ENCODE measurements at regions not wholly inside any gene's neighbourhood (a gene's known extent, or its start where the extent isn't known, plus 50 kb on each side); places are given as distances from the start of the nearest gene placed in this dataset.
"Not testable (repeated sequence)": the region's sequence is repeated elsewhere in the genome, so short reads cannot be mapped to it uniquely, and the experiment has no call there.

DNA sequence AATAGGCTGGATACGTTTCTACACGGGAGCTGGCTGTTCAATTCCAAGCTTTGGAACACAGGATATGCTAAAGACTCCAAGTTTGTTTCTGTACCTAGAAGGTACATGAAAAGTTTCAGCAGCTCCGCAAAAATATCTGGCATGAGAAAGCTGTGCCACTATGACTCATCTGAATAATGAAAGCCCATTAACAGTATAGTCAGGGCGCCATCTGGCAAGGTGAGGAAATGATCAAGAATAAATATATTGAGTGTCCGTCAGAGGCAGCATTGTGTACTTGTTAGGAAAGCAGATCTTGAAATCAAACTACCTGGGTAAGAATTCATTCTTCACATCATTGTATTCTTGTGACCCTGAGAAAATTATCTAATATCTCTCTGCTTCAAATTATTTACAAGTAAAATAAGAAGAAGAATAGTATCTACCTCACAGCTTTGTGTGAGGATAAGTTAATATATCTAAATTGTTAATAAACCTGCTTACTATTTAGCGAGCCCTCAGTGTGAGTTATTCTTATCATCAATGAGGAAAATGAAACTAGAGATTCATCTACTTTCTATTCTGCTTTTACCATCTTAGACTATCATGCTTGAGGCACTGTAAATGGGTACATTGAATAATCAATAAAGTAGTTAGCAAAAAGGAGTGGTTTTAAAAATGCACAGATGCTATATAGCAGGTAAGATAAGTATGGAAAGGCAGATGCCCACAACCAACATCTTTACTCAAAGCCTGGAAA is 53.5 kb downstream of the FSCB start:
- DNase-seq (ENCODE audit: low spot score): no peak

DNA sequence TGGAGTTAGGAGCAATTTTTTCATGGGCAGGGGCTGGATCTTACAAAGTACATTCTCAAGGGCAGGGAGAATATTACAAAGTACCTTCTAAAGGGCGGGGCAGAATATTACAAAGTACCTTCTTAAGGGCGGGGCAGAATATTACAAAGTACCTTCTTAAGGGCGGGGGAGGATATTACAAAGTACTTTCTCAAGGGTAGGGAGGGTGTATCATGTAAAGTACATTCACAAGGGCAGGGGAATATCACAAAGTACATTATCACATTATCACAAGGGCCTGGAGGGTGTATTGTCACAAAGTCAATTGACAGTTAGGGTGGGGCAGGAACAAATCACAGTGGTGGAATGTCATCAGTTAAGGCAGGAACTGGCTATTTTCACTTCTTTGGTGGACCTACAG is 56.9 kb downstream of the FSCB start:
- not testable (repeated sequence) for DNase-seq (ENCODE audit: low spot score)

DNA sequence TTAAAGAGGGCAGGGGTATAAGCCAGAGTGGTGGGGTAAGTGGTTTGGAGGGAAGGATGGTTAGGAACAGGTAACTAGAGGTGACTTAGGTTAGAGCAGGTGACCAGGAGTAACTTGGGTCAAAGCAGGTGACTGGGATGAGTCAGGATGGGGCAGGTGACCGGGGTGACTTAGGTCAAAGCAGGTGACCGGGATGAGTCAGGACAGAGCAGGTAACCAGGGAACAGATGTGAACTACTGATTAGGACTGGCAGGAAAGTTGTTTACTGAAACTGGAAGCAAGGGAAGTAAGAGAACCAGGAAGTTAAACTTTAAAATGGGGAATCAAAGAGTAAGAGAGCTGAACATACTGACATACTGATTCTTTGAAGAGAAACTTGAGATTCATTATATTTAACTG is 57.4 kb downstream of the FSCB start:
- DNase-seq (ENCODE audit: low spot score): no peak

DNA sequence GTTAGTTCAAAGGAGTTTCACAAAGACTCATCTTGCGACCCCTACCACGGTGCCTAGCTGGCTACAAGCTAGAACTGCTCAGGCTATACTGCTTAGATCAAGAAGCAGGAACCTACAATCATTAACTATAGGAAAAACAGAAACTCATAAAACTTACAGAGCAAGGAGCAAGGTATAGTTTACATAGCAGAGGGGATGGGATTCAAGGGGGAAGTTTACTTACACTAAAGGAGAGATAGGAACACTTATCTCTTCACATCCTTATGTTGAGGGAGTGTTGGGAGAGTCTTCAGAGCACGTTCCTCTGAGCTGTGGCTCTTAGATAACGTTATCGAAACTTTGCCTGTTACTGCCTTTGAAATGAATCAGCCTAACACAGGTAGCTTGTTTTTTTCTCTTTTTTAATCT is 58.1 kb downstream of the FSCB start:
- DNase-seq (ENCODE audit: low spot score): no peak

DNA sequence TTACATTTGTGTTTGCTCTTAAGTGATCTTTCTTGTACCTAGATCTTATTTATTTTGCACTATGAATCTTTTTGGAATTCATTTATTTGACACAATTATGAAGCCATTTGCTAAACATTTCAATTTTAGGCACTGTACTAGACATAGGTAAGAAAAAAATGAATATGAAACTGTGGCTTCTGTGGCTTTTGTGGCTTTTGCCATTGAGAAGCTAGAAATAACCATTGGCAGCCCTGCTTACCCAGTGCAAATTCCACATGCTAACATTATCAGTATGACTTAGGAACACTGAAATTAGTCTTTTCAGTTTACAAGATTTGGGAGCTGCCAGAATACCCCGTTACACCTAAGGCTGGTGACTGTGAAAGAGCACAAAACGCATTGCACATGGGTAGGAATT is 60.1 kb downstream of the FSCB start:
- DNase-seq (ENCODE audit: low spot score): no peak

DNA sequence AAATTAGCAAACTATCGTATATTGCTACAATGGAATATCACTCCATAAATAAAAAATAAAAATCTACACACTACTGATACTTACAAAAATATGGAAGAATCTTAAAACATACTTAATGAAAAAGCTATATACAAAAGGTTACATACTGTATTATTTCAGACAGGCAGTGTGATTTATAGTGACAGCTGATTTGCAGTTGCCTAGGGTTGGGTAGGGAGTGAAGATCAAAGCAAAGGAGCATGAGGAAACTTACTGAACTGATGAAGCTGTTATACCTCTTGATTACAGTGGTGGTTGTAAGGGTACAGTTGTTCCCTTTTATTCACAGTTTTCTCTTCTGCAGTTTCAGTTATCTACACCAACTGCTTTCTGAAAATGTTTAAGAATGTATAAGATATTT is 62.6 kb downstream of the FSCB start:
- DNase-seq (ENCODE audit: low spot score): no peak

DNA sequence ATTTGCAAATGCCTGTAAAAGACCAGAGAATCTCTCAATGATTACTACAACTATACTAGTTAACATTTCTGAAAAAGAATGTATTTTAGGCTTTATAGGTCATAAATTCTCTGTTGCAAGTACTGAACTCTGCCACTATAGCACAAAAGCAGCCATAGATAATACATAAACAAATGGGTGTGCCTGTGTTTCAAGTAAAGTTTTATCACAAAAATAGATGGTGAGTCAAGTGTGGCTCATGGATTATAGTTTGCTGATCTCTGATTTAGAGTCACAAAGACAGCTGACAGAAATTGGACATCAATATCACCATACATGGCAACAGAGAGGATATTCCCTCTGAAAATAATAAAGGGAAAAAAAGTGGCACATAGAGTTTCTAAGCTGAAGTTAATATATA is 68.1 kb downstream of the FSCB start:
- no peak for DNase-seq (ENCODE audit: low spot score)

DNA sequence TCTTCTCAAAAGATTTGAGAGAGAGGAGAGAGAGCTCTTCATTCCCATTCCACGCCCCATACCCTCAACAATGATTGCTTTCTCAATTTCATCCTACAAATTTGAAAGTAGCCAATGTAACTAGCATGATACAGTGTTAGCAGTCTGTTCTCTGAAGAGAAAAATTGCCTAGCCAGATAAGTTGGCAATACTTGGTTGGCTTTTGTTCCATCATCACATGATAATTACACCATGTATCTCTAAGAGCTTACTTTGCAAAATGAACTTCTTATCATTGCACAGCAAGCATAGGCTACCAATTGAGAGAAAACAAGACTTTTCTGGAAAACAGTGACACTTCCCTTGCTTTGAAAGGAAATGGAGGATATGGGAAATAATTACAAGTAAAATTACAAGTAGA is 68.9 kb downstream of the FSCB start:
- no peak for DNase-seq (ENCODE audit: low spot score)

DNA sequence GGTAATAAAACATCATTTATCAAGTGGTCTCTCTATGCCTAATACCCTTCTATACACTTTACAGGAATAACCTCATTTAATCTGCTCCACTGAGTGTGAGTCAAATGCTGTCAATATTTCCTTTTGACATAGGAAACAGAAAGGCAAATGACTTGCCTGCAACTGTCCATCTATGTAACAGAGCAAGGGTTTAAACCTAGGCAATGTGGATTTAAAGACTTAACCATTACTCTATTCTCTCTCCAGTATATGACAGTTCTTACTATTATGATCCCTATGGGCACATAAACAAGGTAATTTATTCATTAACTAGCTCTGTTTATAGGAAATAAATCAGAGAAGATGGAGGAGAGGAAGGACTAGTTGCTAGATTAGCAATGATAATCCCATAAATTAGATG is 70.6 kb downstream of the FSCB start:
- DNase-seq (ENCODE audit: low spot score): no peak

DNA sequence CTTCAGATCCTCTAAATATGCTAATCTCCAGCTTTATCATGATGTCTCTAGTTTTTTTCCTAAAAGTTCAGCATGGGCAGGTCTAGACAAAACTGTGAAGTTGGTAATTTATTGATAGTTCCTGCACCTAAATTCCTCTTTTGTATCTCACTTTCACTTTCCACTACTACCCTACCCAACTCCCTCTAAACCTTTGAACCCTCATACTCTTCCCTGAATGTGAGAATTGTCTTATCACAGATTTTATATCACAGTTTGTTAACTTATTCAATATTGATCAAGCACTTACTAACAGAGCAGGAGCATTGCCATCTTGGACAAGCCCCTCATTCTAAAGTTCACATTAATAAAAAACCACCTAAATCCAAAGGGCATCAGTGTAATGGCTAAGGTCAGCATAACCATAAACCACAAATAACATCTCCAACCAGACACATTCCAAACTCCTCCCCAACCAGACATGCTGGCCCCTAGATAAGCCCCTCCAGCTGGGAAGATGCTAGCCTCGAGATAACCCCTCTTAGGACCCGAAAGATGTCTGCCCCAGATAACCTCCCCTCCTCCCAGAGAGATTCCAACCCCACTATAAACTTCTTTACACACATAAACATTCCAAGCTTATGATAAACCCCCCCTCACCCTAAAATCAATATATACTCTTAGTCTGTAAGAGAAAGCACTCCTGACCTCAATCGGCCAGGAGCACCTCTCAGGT is 78.7 kb downstream of the FSCB start:
- no peak for DNase-seq (ENCODE audit: low spot score)

DNA sequence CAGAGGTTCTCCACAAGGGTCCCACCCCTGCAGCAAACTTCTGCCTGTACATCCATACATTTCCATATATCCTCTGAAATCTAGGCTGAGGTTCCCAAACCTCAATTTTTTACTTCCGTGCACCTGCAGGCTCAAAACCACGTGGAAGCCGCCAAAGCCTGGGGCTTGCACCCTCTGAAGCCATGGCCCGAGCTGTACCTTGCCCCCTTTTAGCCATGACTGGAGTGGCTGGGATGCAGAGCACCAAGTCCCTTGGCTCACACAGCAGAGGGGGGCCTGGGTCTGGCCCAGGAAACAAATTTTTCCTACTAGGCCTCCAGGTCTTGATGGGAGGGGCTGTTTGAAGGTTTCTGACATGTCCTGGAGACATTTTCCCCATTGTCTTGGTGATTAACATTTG is 84.4 kb downstream of the FSCB start:
- DNase-seq (ENCODE audit: low spot score): no peak

DNA sequence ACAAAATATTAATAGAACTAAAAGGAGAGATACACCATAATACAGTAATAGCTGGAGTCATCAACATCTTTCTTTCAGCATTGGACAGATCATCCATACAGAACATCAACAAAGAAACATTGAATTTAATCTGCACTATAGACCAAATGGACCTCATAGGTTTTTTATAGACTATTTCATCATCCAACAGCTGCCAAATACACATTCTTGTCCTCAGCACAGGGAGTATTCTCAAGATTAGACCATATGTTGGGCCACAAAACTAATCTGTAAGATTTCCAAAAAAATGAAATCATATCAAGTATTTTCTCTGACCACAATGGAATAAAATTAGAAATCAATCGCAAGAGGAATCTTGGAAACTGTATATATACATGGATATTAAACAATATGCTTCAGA is 86.9 kb downstream of the FSCB start:
- DNase-seq (ENCODE audit: low spot score): no peak

DNA sequence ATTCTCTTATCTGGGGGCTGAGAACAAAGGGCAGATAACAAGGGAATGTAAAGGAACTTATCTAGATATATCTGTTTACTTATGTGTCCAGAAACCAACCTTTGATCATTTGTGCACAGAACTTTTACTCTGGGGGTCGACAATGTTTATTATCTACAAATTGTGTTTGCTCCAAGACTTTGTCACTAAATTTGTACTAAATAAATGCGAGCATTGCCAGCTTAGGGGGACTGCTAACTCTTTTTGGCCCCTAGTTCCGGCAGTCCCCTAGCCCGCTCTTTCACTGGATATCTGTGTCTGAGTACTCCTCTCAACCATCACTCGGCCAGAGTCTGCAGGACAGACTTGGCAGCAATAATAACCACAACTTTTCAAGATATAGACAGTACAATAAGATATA is 88.2 kb downstream of the FSCB start:
- DNase-seq (ENCODE audit: low spot score): no peak

DNA sequence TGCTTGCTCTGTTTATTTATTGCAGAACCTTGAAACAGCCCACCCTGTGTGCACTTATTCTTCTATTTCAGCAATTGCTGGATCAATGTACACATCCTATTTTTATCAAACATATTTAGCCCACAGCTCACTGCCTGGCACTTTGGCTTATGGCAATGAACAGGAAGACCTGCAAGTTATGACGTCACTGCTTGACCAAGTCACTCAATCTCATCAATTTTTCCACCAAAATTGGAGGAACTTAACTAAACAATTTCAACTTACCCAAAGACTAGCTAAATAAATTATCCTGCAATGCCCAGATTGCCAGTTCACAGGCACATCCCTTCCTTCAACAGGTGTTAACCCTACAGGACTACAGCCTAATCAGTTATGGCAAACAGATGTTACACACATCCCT is 89.3 kb downstream of the FSCB start:
- no peak for DNase-seq (ENCODE audit: low spot score)

DNA sequence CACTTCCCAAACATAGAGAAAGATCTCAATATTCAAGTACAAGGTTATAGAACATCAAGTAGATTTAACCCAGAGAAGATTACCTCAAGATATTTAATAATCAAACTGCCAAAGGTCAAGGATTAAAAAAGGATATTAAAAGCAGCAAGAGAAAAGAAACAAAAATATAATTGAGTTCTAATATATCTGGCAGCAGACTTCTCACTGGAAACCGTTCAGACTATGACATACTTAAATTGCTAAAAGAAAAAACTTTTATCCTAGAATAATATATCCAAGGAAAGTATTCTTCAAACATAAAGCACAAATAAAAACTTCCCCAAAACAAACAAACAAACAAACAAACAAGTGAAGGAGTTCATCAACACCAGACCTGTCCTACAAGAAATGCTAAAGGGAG is 92.4 kb downstream of the FSCB start:
- DNase-seq (ENCODE audit: low spot score): no peak

DNA sequence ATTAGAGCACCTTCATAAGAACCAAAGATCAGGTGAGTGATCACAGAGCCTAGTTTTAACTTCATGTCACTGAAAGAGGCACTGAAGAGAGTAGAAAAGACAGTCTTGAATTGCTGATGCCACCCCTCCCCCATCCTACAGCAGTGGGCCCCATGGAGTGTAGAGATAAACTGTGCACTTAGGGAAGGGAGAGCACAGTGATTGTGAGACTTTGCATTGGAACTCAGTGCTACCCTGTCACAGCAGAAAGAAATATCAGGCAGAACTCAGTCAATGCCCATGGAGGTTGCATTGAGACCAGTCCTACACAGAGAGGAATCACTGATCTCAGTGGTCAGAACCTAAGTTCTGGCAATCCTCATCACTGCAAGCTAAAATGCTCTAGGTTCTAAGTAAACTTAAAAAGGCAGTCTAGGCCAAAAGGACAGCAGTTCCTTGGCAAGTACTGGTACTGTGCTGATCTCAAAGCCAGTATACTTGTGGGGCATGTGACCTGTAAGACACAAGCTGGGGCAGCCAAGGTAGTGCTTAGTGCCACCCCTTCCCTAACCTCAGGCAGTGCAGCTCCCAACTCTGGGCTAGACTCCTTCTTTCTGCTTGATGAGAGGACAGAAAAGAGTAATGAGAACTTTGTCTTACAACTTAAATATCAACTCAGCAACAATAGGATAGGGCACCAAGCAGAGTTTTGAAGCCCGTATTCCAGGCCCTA is 94.1 kb downstream of the FSCB start:
- DNase-seq (ENCODE audit: low spot score): no peak

DNA sequence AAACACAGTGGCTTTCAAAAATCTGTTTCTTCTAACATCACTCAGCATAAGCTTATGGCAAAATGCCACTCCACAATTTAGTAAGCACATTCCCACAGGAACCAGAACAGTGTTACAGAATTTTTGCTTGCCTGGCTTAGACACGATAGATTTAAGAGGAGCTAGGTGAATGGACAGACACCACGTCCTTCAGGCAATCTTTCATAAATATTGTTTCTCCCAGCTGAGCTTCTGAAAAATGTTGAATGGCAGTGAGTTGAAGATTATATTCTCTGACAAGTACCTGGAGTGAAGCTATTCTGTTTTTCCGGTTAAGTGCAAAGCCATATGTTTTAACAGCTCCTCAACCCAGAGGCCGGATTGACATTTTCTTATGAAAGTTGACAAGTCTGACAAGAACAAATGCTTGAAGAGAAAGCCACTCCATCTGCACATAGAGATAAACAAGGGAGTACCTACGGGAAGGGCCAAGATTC is 102.0 kb downstream of the FSCB start:
- no peak for DNase-seq (ENCODE audit: low spot score)

DNA sequence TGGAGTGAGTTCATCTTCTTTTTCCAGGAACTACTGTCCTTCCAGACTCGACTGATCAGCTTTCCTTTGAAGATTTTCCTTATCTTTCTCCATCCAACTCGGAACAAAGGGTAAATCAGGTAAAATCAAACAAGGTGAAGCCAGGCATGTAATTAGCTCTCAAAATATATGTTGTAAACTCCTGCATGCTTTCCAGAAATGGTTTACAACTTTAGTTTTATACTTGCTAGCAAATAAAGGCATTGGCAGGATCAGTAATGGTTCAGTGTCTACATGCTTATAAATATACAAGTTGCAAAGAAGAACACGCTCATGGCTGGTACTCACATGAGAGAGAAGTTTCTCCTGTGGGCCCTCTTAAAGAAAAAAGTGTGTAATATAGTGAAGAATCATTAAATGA is 102.5 kb downstream of the FSCB start:
- DNase-seq (ENCODE audit: low spot score): no peak

DNA sequence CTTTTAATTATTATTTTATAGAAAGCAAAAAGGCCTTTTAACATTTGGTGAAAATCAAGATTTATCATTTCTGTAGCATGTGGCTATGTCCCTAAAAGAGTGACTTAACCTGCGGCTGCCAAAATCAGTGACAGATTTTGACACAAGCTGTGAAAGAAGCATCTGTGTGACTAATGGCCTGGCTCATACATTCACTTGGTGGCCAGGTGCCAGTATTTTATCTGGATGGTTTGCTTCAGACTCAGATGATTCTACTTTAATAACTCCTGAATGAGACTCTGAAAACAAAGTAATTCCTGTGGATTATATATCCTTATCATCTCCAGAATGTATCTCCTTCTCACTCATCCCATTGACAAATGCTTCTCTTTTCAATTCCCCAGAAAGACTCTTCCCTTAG is 103.0 kb downstream of the FSCB start:
- DNase-seq (ENCODE audit: low spot score): no peak

DNA sequence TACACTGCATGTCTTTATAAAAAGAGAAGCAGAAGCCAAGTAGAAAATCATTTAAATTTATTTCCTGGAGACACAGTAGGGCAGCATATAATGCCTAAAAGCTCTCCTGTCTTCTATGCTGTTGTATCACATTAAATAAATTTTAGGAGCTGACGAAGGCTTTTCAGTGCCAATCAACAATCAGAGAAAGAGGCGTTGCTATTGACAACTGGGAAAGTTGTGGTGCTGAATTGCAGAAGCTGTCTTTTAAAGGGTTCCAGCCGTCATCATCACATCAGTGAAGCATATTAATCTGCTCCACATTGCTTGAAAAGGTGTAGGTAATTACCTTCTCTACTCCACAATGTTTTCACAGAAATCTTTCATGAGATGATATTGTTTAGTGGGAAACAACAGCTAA is 103.9 kb downstream of the FSCB start:
- DNase-seq (ENCODE audit: low spot score): no peak

DNA sequence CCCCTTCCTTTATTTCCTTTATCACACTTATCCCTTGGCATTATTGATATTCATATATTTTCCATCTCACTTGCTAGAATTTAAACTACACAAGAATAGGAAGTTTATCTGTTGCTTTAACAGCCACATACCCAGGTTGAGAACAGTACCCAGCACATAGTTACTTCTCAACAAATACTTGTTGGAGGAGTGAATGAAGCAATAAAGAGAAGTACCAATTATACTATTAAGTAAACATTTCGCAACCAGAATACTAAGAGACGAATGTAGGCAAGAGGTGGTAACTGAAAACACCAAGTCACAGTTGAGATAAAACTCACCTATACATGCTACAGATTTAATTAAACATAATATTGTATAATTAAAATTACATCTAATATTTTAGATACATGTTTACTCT is 110.9 kb downstream of the FSCB start:
- DNase-seq (ENCODE audit: low spot score): no peak

DNA sequence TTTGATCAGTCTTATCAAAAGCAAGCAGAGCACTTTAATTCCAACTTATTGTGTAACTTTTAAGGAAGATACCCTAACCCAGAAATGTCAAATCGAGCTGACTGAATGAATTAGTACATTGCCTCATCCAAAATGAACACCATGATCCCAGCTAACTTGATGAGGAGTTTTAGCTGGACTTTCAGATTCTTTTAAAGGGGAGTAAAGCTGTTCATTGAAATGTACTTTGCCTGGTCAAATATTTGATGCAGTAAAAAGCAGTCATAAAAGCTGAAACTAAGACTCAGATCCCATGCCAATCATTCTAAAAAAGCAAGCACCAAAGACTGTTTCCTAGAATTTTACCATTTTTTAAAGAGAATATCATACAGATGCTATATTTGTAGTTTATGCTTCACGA is 114.1 kb downstream of the FSCB start:
- no peak for DNase-seq (ENCODE audit: low spot score)

DNA sequence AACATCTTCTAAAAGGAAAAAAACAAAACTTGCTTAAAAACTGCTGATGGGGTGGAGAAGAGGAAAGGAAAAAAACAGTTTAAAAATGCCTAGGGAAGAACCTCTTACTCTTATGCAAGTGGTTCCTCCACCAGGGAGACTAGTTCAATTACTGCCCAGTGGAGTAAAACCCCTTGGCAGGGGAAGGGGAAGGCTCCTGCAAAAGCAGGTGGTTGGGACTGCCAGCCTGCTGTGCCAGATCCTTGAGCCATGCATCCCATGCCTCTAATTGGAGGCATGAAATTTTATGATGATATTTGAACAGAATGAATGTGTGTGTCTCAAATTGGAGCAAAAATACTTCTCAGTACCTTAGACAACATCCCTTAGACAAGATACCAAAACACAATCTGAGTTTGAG is 118.8 kb downstream of the FSCB start:
- DNase-seq (ENCODE audit: low spot score): no peak

All from GM03348 (cell line).